BJ (cell line): ENCODE measurements at regions not wholly inside any gene's neighbourhood (a gene's known extent, or its start where the extent isn't known, plus 50 kb on each side); places are given as distances from the start of the nearest gene placed in this dataset.
A peak's percentile ranks its signal among the peaks of the same experiment; 100 is the strongest.

ENCODE experiments used
- CTCF ChIA-PET: fragments of 350-600 bp; formaldehyde crosslinking; extraction: SDS; loops from one replicate; lab custom pipeline; 2021; ENCODE audit warnings: antibody characterized with exemption, inconsistent platforms; lab: Yijun Ruan, JAX
- POLR2A ChIA-PET: fragments of 300-600 bp; sonication (Branson Sonifier 250); formaldehyde crosslinking; extraction: SDS; loops from one replicate; lab custom pipeline; 2021; ENCODE audit warnings: antibody characterized with exemption; lab: Charles Lee
- DNase-seq: peaks from one replicate; pipeline ENCODE4 v3.0.0-alpha.2; 2011; ENCODE audit warnings: low read depth
- H3K27me3 ChIP-seq: 2 replicates; pipeline ENCODE4 v1.6.0; 2011; ENCODE audit warnings: low read length; ENCODE audit not compliant: control insufficient read depth, insufficient read depth
- H3K36me3 ChIP-seq: 2 replicates; pipeline ENCODE4 v1.5.1; 2011; ENCODE audit warnings: low read length; ENCODE audit not compliant: control insufficient read depth, insufficient read depth
- H3K4me3 ChIP-seq: 2 replicates; pipeline ENCODE4 v1.5.1; 2011; ENCODE audit warnings: low read depth, mild to moderate bottlenecking, control low read depth, low read length
- CTCF ChIP-seq: IDR thresholded peaks from 2 replicates; pipeline ENCODE4 v1.5.1; 2011; ENCODE audit warnings: low read depth, mild to moderate bottlenecking, control low read depth, inconsistent platforms, low read length, moderate library complexity; ENCODE audit not compliant: insufficient read depth

GRCh38 chr18:27687351-27687979 is 489.5 kb downstream of the CDH2 start:
- POLR2A ChIA-PET: interaction anchor here (0.7 kb wide), 1 partner anchor 174 kb away, joined by 4 read pairs; no protein-coding TSS in a partner anchor
- Histone ChIP-seq H3K36me3 (no peaks in the 10 kb centered on the region), H3K4me3 (no peak overlapping the region), H3K27me3 (0 out of 2 replicates have a peak, but pooled peaks cover 1% of the 10 kb centered on the region)
- no peak for TF ChIP-seq CTCF
- no peak for DNase-seq
- CTCF ChIA-PET: interaction anchor here (0.7 kb wide), 1 partner anchor 16 kb away, joined by 4 read pairs; no protein-coding TSS in a partner anchor

GRCh38 chr18:27685807-27686412 is 491.0 kb downstream of the CDH2 start:
- H3K4me3 ChIP-seq: no peak overlapping the region
- DNase-seq: no peak
- CTCF ChIA-PET: interaction anchor here (1.0 to 2.4 kb wide), 8 partner anchors 9 to 712 kb away, joined by 3 to 17 read pairs (median 4); no protein-coding TSS in a partner anchor
- POLR2A ChIA-PET: no interaction called here
- TF ChIP-seq CTCF: peak; percentile 77
- H3K36me3 ChIP-seq: no peaks in the 10 kb centered on the region
- H3K27me3 ChIP-seq: 0 out of 2 replicates have a peak, but pooled peaks cover 1% of the 10 kb centered on the region

- CTCF ChIA-PET: interaction anchor here (0.9 to 2.4 kb wide), 12 partner anchors 9 to 713 kb away, joined by 3 to 17 read pairs (median 4); no protein-coding TSS in a partner anchor
- no peak for DNase-seq
- TF ChIP-seq CTCF: no peak
- POLR2A ChIA-PET: no interaction called here
- no peak overlapping the region for H3K4me3 ChIP-seq
- H3K36me3 ChIP-seq: no peaks in the 10 kb centered on the region
- 0 out of 2 replicates have a peak, but pooled peaks cover 1% of the 10 kb centered on the region for H3K27me3 ChIP-seq
Observed at GRCh38 chr18:27685091-27685490, 491.8 kb downstream of the CDH2 start.

- Histone ChIP-seq H3K36me3 (no peaks in the 10 kb centered on the region), H3K27me3 (no peaks in the 10 kb centered on the region), H3K4me3 (no peak overlapping the region)
- no peak for TF ChIP-seq CTCF
- DNase-seq: no peak
- ChIA-PET POLR2A (interaction anchor here (0.6 kb wide), 1 partner anchor 612 kb away, joined by 5 read pairs; no protein-coding TSS in a partner anchor), CTCF (no interaction called here)
Observed at GRCh38 chr18:27674411-27674810, 489.3 kb upstream of the CHST9 start.

- no peaks in the 10 kb centered on the region for H3K27me3 ChIP-seq
- CTCF ChIA-PET: no interaction called here
- H3K36me3 ChIP-seq: no peaks in the 10 kb centered on the region
- no peak for DNase-seq
- POLR2A ChIA-PET: no interaction called here
- H3K4me3 ChIP-seq: no peak overlapping the region
- no peak for TF ChIP-seq CTCF
Observed at GRCh38 chr18:27673861-27674260, 488.8 kb upstream of the CHST9 start.
